K562 (cell line): ENCODE measurements at regions not wholly inside any gene's neighbourhood (a gene's known extent, or its start where the extent isn't known, plus 50 kb on each side); places are given as distances from the start of the nearest gene placed in this dataset.

Experiments
- ATAC-seq: fragments of 200-7000 bp; cut with Tn5 transposase; 3 replicates; pipeline ENCODE4 v1.9.1; 2020; ENCODE audit warnings: moderate library complexity
- BruUV-seq: library from RNA; stranded (reverse); fragments of 400-500 nt; replicated peaks from 2 replicates; lab custom pipeline; 2021; lab: Mats Ljungman, UMichigan
- CTCF ChIA-PET: fragments of 300-600 bp; formaldehyde crosslinking; extraction: SDS; loops from one replicate; lab custom pipeline; 2021; ENCODE audit warnings: low intra/inter-chr PET ratio; lab: Yijun Ruan, JAX
- POLR2A ChIA-PET: fragments of 300-600, 350-650 bp; sonication (Branson Sonifier 250); formaldehyde crosslinking; extraction: SDS; loops from one replicate; lab custom pipeline; 2021; ENCODE audit warnings: antibody characterized with exemption, inconsistent platforms; lab: Yijun Ruan, JAX
- DNase-seq, 4 experiments: peaks; one replicate each; pipeline versions ENCODE4 v3.0.0 to v3.0.0-alpha.2; 2011 to 2018; ENCODE audit warnings: low spot score in 3 of 4, mixed read lengths in 3 of 4; ENCODE audit errors: extremely low read depth in 1 of 4
- FAIRE-seq: peaks from 2 replicates; lab custom pipeline; 2011; peaks lifted over from hg19 to GRCh38; lab: Jason Lieb, UNC
- H2AFZ ChIP-seq: 2 replicates; pipeline ENCODE4 v1.6.0; 2011; ENCODE audit warnings: low read depth, low read length, control low read depth, inconsistent platforms
- H3K27ac ChIP-seq: fragments of 200-600 bp; 3 replicates; pipeline ENCODE4 v1.8.0; 2011; ENCODE audit warnings: low read depth, mild to moderate bottlenecking, control low read depth, inconsistent platforms, low read length, moderate library complexity, mixed read lengths; ENCODE audit errors: extremely low read depth
- H3K27me3 ChIP-seq, 2 experiments: fragments of 300-600 bp in 1 of 2; 2 replicates in 1 of 2; 3 replicates in 1 of 2; pipeline versions ENCODE4 v1.6.0 to v1.8.0; 2011; ENCODE audit warnings: inconsistent platforms in 2 of 2, low read length in 2 of 2, mild to moderate bottlenecking in 1 of 2, mixed read lengths in 1 of 2, moderate library complexity in 1 of 2; ENCODE audit not compliant: control insufficient read depth in 2 of 2, insufficient read depth in 2 of 2
- H3K36me3 ChIP-seq: fragments of 300-600 bp; 3 replicates; pipeline ENCODE4 v1.8.0; 2011; ENCODE audit warnings: mild to moderate bottlenecking, low read length, inconsistent platforms; ENCODE audit not compliant: control insufficient read depth, insufficient read depth
- H3K4me1 ChIP-seq, 2 experiments: fragments of 200-600 bp in 1 of 2; replicated peaks in 1 of 2; 2 replicates in 1 of 2; 3 replicates in 1 of 2; pipeline versions ENCODE4 v1.5.1 to v1.8.0; 2011; ENCODE audit warnings: inconsistent platforms in 2 of 2, low read length in 2 of 2, mild to moderate bottlenecking in 1 of 2, mixed read lengths in 1 of 2, moderate library complexity in 1 of 2; ENCODE audit not compliant: control insufficient read depth in 2 of 2, insufficient read depth in 2 of 2
- H3K4me2 ChIP-seq: 2 replicates; pipeline ENCODE4 v1.6.1; 2011; ENCODE audit warnings: low read length, control low read depth, inconsistent platforms, mixed read lengths; ENCODE audit not compliant: insufficient read depth
- H3K4me3 ChIP-seq: fragments of 200-600 bp; sonication (generic), shearing (Covaris generic); 2 replicates; pipeline ENCODE4 v1.5.1; 2016; ENCODE audit warnings: control low read depth, inconsistent platforms
- H3K79me2 ChIP-seq: fragments of 200-600 bp; 3 replicates; pipeline ENCODE4 v1.8.0; 2011; ENCODE audit warnings: low read length, inconsistent platforms; ENCODE audit not compliant: control insufficient read depth, insufficient read depth
- H3K9ac ChIP-seq, 2 experiments: 2 replicates each; pipeline versions ENCODE4 v1.6.0 to v1.6.1; 2011; ENCODE audit warnings: low read depth in 2 of 2, low read length in 2 of 2, control low read depth in 1 of 2, inconsistent platforms in 1 of 2, mild to moderate bottlenecking in 1 of 2, mixed read lengths in 1 of 2; ENCODE audit not compliant: insufficient read depth in 1 of 2
- H3K9me1 ChIP-seq: one replicate; pipeline ENCODE4 v1.6.0; 2011; ENCODE audit warnings: inconsistent platforms, mild to moderate bottlenecking, low read length, moderate library complexity; ENCODE audit not compliant: control insufficient read depth, insufficient read depth
- H3K9me3 ChIP-seq: replicated peaks from 2 replicates; pipeline ENCODE4 v1.5.1; 2011; ENCODE audit warnings: low read depth, low read length, inconsistent platforms; ENCODE audit not compliant: control insufficient read depth, insufficient read depth
- H4K20me1 ChIP-seq: replicated peaks from 2 replicates; pipeline ENCODE4 v1.6.1; 2011; ENCODE audit warnings: low read length, inconsistent platforms, mixed read lengths; ENCODE audit not compliant: control insufficient read depth, insufficient read depth
- BRCA1 ChIP-seq, 2 experiments: fragments of 450-650 bp in 1 of 2; sonication (generic) in 1 of 2; formaldehyde crosslinking in 1 of 2; IDR thresholded peaks; 2 replicates each; pipeline versions ENCODE4 v1.5.0 to v1.6.1; 2017 to 2020; ENCODE audit warnings: mild to moderate bottlenecking in 1 of 2, missing genetic modification reagents in 1 of 2
- HLTF ChIP-seq: fragments of 450-650 bp; IDR thresholded peaks from 2 replicates; pipeline ENCODE4 v1.6.1; 2016
- MAFG ChIP-seq: fragments of 450-650 bp; conservative IDR thresholded peaks from 2 replicates; pipeline ENCODE4 v1.6.1; 2016; ENCODE audit warnings: missing genetic modification characterization, missing compliant biosample characterization
- PBX2 ChIP-seq, 2 experiments: IDR thresholded peaks in 1 of 2; conservative IDR thresholded peaks in 1 of 2; 2 replicates each; pipeline ENCODE4 v1.6.1; 2016; ENCODE audit warnings: low read depth in 2 of 2, mild to moderate bottlenecking in 1 of 2, missing compliant biosample characterization in 1 of 2, missing genetic modification characterization in 1 of 2, moderate library complexity in 1 of 2
- PCBP2 ChIP-seq: fragments of 200-400 bp; formaldehyde crosslinking; IDR thresholded peaks from 2 replicates; pipeline ENCODE4 v1.6.1; 2018; ENCODE audit warnings: low read length, low read depth, mild to moderate bottlenecking, moderate library complexity; ENCODE audit not compliant: poor library complexity, severe bottlenecking
- SMARCE1 ChIP-seq: fragments of 450-650 bp; IDR thresholded peaks from 2 replicates; pipeline ENCODE4 v1.7.1; 2016; ENCODE audit warnings: mild to moderate bottlenecking
- WGBS: fragments of 100-300 bp; shearing (Covaris generic); methylation state at CpG from one replicate; pipeline ENCODE4 v1.1.6; 2016; ENCODE audit warnings: low coverage, mixed read lengths; ENCODE audit not compliant: insufficient coverage; ENCODE audit errors: missing lambda C conversion rate; 5-methylcytosine and 5-hydroxymethylcytosine counted together
- in situ Hi-C: fragments of 300-500 bp; cut with MboI; formaldehyde crosslinking; loops from 4 replicates; pipeline ENCODE4 v1.15.0; 2018; ENCODE audit warnings: inconsistent platforms, mixed read lengths
- intact Hi-C: fragments of 100-400 bp; cut with micrococcal nuclease; formaldehyde crosslinking; loops from 2 replicates; pipeline ENCODE4 v1.14.2; 2022

DNA sequence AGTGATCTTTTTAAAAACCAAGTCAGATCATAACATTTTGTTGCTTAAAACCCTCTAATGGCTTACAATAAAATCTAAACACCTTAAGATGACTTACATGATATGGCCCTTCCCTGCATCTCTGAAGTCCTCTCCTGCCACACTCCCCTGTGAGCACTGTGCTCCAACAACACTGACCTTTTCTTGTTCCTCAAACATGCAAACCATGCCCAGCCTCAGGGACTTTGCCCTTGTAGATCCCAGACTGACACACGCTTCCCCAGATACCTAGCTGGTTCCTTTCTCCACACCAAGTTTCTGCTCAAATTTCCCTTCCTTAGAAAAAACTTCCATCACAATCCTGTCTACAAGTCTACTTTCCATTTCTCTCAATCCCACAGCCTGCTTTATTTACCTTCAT lies 128.6 kb downstream of the IPO8 start:
- Histone ChIP-seq H3K79me2 (no peaks in the 10 kb centered on the region), H4K20me1 (no peaks in the 10 kb centered on the region), H3K4me2 (no peak overlapping the region), H3K9me1 (no peaks in the 10 kb centered on the region), H3K36me3 (no peaks in the 10 kb centered on the region), H3K27me3 (peaks cover 0 to 5% of the 10 kb centered on the region in 2 experiments; a peak in 2 of 5 replicates), H2AFZ (no peak overlapping the region), H3K4me1 (no peaks in the 10 kb centered on the region), H3K9me3 (no peaks in the 10 kb centered on the region), H3K27ac (no peak overlapping the region), H3K9ac (no peak overlapping the region), H3K4me3 (no peak overlapping the region)
- FAIRE-seq (no peak), ATAC-seq (no peak), DNase-seq (no peak)
- no TSS peak for BruUV-seq
- in situ Hi-C loops (no loop called here), intact Hi-C loops (no loop called here)
- CTCF ChIA-PET, result no interaction called here
- TF ChIP-seq HLTF (no peak), PBX2 (CRISPR knock-in tag; IDR thresholded peaks at IDR 0.05; ENCODE audit: low read depth) (no peak), PBX2 (tag; conservative IDR thresholded peaks at IDR 0.05; ENCODE audit: low read depth) (no peak), MAFG (no peak), SMARCE1 (no peak), BRCA1 (IDR thresholded peaks at IDR 0.05) (no peak), BRCA1 (CRISPR knock-in tag; IDR thresholded peaks at IDR 0.05) (no peak), PCBP2 (no peak)
- WGBS, result 0% methylated on average over 1 of the region's 1 CpG
- POLR2A ChIA-PET, result interaction anchor here (1.2 kb wide), 1 partner anchor 19 kb away, joined by 3 read pairs; no protein-coding TSS in a partner anchor
